ENCODE measurements at regions not wholly inside any gene's neighbourhood (a gene's known extent, or its start where the extent isn't known, plus 50 kb on each side); places are given as distances from the start of the nearest gene placed in this dataset.

GRCh38 chr5:63135291-63135690 lies 556.7 kb downstream of the LRRC70 start:
- Histone ChIP-seq H3K27ac (no peak overlapping the region), H3K4me3 (no peak overlapping the region), H3K36me3 (no peaks in the 10 kb centered on the region), H3K4me1 (peaks cover 0 to 17% (median 0%) of the 10 kb centered on the region in 4 donors), H3K9me3 (no peaks in the 10 kb centered on the region), H3K27me3 (no peaks in the 10 kb centered on the region)
- DNase-seq (no peak), ATAC-seq (no peak)
- intact Hi-C loops (cut with DNase I), result loop anchor here in 1 of 2 donors (10.0 kb wide), 1 partner anchor 270 kb away; no protein-coding TSS in a partner anchor
- TF ChIP-seq, protein P1, sequence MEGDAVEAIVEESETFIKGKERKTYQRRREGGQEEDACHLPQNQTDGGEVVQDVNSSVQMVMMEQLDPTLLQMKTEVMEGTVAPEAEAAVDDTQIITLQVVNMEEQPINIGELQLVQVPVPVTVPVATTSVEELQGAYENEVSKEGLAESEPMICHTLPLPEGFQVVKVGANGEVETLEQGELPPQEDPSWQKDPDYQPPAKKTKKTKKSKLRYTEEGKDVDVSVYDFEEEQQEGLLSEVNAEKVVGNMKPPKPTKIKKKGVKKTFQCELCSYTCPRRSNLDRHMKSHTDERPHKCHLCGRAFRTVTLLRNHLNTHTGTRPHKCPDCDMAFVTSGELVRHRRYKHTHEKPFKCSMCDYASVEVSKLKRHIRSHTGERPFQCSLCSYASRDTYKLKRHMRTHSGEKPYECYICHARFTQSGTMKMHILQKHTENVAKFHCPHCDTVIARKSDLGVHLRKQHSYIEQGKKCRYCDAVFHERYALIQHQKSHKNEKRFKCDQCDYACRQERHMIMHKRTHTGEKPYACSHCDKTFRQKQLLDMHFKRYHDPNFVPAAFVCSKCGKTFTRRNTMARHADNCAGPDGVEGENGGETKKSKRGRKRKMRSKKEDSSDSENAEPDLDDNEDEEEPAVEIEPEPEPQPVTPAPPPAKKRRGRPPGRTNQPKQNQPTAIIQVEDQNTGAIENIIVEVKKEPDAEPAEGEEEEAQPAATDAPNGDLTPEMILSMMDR (IDR thresholded peaks at IDR 0.05), result no peak
- TF ChIP-seq POLR2A (IDR thresholded peaks at IDR 0.05), result no peak
- 74% methylated on average over 4 of the region's 4 CpGs for WGBS (ENCODE audit: insufficient coverage, low coverage, low lambda C conversion rate, missing lambda C conversion rate)

GRCh38 chr5:63131626-63132285 lies 553.1 kb downstream of the LRRC70 start:
- intact Hi-C loops (cut with DNase I), result loop anchor here in 1 of 2 donors (10.0 kb wide), 1 partner anchor 273 kb away; no protein-coding TSS in a partner anchor
- no peak overlapping the region for H3K4me3 ChIP-seq

GRCh38 chr5:63128761-63129160 lies 550.1 kb downstream of the LRRC70 start:
- ATAC-seq, result no peak
- H3K27ac ChIP-seq, result no peak overlapping the region
- H3K4me3 ChIP-seq, result no peak overlapping the region
- WGBS (ENCODE audit: insufficient coverage, low coverage, low lambda C conversion rate, missing lambda C conversion rate), result 100% methylated on average over 1 of the region's 1 CpG
- H3K4me1 ChIP-seq, result peaks cover 0 to 17% (median 0%) of the 10 kb centered on the region in 4 donors
- DNase-seq, result no peak
- intact Hi-C loops (cut with DNase I), result no loop called here
- TF ChIP-seq POLR2A (IDR thresholded peaks at IDR 0.05), result no peak
- TF ChIP-seq, protein P1 (IDR thresholded peaks at IDR 0.05), result no peak
- no peaks in the 10 kb centered on the region for H3K9me3 ChIP-seq
- no peaks in the 10 kb centered on the region for H3K27me3 ChIP-seq
- H3K36me3 ChIP-seq, result no peaks in the 10 kb centered on the region

More at GRCh38 chr5:63131626-63132285, 553.1 kb downstream of the LRRC70 start:
- peaks cover 0 to 17% (median 0%) of the 10 kb centered on the region in 4 donors for H3K4me1 ChIP-seq
- peak; percentile 79 to 93 (median 84) for ATAC-seq
- H3K27me3 ChIP-seq, result no peaks in the 10 kb centered on the region
- 8% methylated on average over 2 of the region's 3 CpGs for WGBS (ENCODE audit: insufficient coverage, low coverage, low lambda C conversion rate, missing lambda C conversion rate)
- H3K36me3 ChIP-seq, result no peaks in the 10 kb centered on the region
- DNase-seq, result no peak
- H3K27ac ChIP-seq, result peak overlapping the region in 1 of 3 donors; percentile 41
- TF ChIP-seq, protein P1 (IDR thresholded peaks at IDR 0.05), result no peak
- TF ChIP-seq POLR2A (IDR thresholded peaks at IDR 0.05), result no peak
- H3K9me3 ChIP-seq, result no peaks in the 10 kb centered on the region

DNA sequence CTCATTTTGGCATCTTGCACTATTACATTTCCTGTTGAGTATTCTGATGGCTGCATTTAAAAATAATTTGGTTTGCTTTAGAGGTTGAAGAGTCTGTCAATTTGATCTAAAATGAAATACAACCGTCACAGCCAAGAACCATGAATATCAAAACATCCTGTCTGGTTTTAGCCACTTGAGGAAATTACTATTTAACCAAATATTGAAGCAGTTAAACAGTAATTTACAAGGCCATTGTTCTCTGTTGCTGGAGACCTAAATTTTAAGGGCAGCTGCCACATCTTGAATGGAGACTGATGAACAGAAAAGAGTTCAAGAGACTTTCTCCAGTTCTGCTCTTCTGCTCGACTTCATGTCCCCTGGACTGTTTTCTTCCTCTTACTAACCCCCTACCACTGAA lies 549.4 kb downstream of the LRRC70 start:
- TF ChIP-seq POLR2A (IDR thresholded peaks at IDR 0.05), result no peak
- TF ChIP-seq, protein P1 (IDR thresholded peaks at IDR 0.05), result no peak
- Histone ChIP-seq H3K36me3 (no peaks in the 10 kb centered on the region), H3K4me1 (peaks cover 0 to 17% (median 0%) of the 10 kb centered on the region in 4 donors), H3K27me3 (no peaks in the 10 kb centered on the region), H3K4me3 (no peak overlapping the region), H3K9me3 (no peaks in the 10 kb centered on the region), H3K27ac (no peak overlapping the region)
- WGBS (ENCODE audit: insufficient coverage, low coverage, low lambda C conversion rate, missing lambda C conversion rate), result 34% methylated on average over 2 of the region's 2 CpGs
- DNase-seq, result no peak
- no peak for ATAC-seq
- intact Hi-C loops (cut with DNase I), result no loop called here
